HCT116 (cell line): ENCODE measurements at regions not wholly inside any gene's neighbourhood (a gene's known extent, or its start where the extent isn't known, plus 50 kb on each side); places are given as distances from the start of the nearest gene placed in this dataset.

Experiments used
- CBX3 ChIP-seq: IDR thresholded peaks from 2 replicates; pipeline ENCODE4 v1.6.1; 2012; ENCODE audit warnings: low read depth
- CTCF ChIP-seq, 3 experiments: fragments of 200-600 bp in 1 of 3; sonication (generic) in 1 of 3; IDR thresholded peaks in 2 of 3; conservative IDR thresholded peaks in 1 of 3; 2 replicates each; pipeline ENCODE4 v1.5.1; 2012 to 2017; ENCODE audit warnings: low read depth in 2 of 3, low read length in 2 of 3, antibody characterized with exemption in 1 of 3, borderline replicate concordance in 1 of 3, control low read depth in 1 of 3, mild to moderate bottlenecking in 1 of 3, mixed read lengths in 1 of 3, mixed run types in 1 of 3, moderate library complexity in 1 of 3; ENCODE audit not compliant: insufficient read depth in 1 of 3
- EZH2 ChIP-seq: fragments of 200-600 bp; sonication (generic); IDR thresholded peaks from 2 replicates; pipeline ENCODE4 v1.6.1; 2017; ENCODE audit warnings: antibody characterized with exemption, mixed run types
- EZH2phosphoT487 ChIP-seq: fragments of 200-600 bp; IDR thresholded peaks from 2 replicates; pipeline ENCODE4 v1.6.1; 2018; ENCODE audit warnings: antibody characterized with exemption, borderline replicate concordance
- JUND ChIP-seq: IDR thresholded peaks from 2 replicates; pipeline ENCODE4 v1.6.1; 2012
- MAX ChIP-seq: IDR thresholded peaks from 2 replicates; pipeline ENCODE4 v1.6.1; 2012
- POLR2A ChIP-seq: IDR thresholded peaks from 2 replicates; pipeline ENCODE4 v1.7.0; 2011; ENCODE audit warnings: borderline replicate concordance; ENCODE audit not compliant: insufficient read depth, insufficient read length; ENCODE audit errors: extremely low read depth
- POLR2AphosphoS5 ChIP-seq: IDR thresholded peaks from 2 replicates; pipeline ENCODE4 v1.6.1; 2011; ENCODE audit warnings: mild to moderate bottlenecking, low read depth, low read length, moderate library complexity
- RAD21 ChIP-seq: IDR thresholded peaks from 2 replicates; pipeline ENCODE4 v1.6.1; 2012; ENCODE audit warnings: low read depth, mild to moderate bottlenecking

- no peak for TF ChIP-seq POLR2AphosphoS5
- TF ChIP-seq EZH2, result no peak
- TF ChIP-seq CBX3, result no peak
- no peak for TF ChIP-seq RAD21
- TF ChIP-seq CTCF (IDR thresholded peaks at IDR 0.05 in 2 of 3, conservative IDR thresholded peaks at IDR 0.05 in 1 of 3; ENCODE audit: borderline replicate concordance in 1 of 3, insufficient read depth in 1 of 3, low read depth in 2 of 3, low read length in 2 of 3), result no peak
- no peak for TF ChIP-seq MAX
- TF ChIP-seq JUND, result no peak
- TF ChIP-seq EZH2phosphoT487, result no peak
- no peak for TF ChIP-seq POLR2A
Measured at GRCh38 chr20:21029341-21029740, 76.8 kb downstream of the LINC00237 start.
